WTC11 (cell line): ENCODE measurements at regions not wholly inside any gene's neighbourhood (a gene's known extent, or its start where the extent isn't known, plus 50 kb on each side); places are given as distances from the start of the nearest gene placed in this dataset.

Experiments used
- ATAC-seq: fragments of 200-7000 bp; cut with Tn5 transposase; 2 replicates; pipeline ENCODE4 v1.10.0; 2021; ENCODE audit warnings: mild to moderate bottlenecking, moderate library complexity
- CTCF ChIA-PET: fragments of 300-600 bp; sonication (Branson Sonifier 250); formaldehyde crosslinking; loops from one replicate; lab custom pipeline; 2021; ENCODE audit warnings: antibody characterized with exemption; lab: Charles Lee
- POLR2A ChIA-PET: fragments of 350-600 bp; sonication (Branson Sonifier 250); formaldehyde crosslinking; loops from one replicate; lab custom pipeline; 2021; ENCODE audit warnings: antibody characterized with exemption; lab: Charles Lee
- DNase-seq: peaks from one replicate; pipeline ENCODE4 v3.0.0; 2021; ENCODE audit warnings: low spot score
- H3K27ac Mint-ChIP-seq: 2 replicates; pipeline ENCODE4 v1.8.0; 2021; ENCODE audit warnings: mixed read lengths
- H3K27me3 Mint-ChIP-seq: 2 replicates; pipeline ENCODE4 v1.8.0; 2021; ENCODE audit warnings: low read depth, mild to moderate bottlenecking, moderate library complexity, mixed read lengths
- H3K36me3 Mint-ChIP-seq: 2 replicates; pipeline ENCODE4 v1.8.0; 2021; ENCODE audit warnings: mixed read lengths
- H3K4me1 Mint-ChIP-seq: 2 replicates; pipeline ENCODE4 v1.8.0; 2022; ENCODE audit warnings: mixed read lengths
- H3K4me3 Mint-ChIP-seq: 2 replicates; pipeline ENCODE4 v1.8.0; 2021; ENCODE audit warnings: mild to moderate bottlenecking, moderate library complexity, mixed read lengths
- H3K9me3 Mint-ChIP-seq: 2 replicates; pipeline ENCODE4 v1.8.0; 2021; ENCODE audit warnings: mixed read lengths
- ETV6 ChIP-seq: sonication (generic); formaldehyde crosslinking; IDR thresholded peaks from 2 replicates; pipeline ENCODE4 v1.8.1; 2022; ENCODE audit warnings: mild to moderate bottlenecking, missing genetic modification reagents
- FOXJ3 ChIP-seq: sonication (generic); formaldehyde crosslinking; IDR thresholded peaks from 2 replicates; pipeline ENCODE4 v1.9.0; 2021; ENCODE audit warnings: missing genetic modification reagents, mild to moderate bottlenecking, borderline replicate concordance
- FOXK1 ChIP-seq: sonication (generic); formaldehyde crosslinking; IDR thresholded peaks from 2 replicates; pipeline ENCODE4 v1.8.0; 2022; ENCODE audit warnings: mild to moderate bottlenecking, moderate library complexity, missing genetic modification reagents
- MLX ChIP-seq: sonication (generic); formaldehyde crosslinking; IDR thresholded peaks from 2 replicates; pipeline ENCODE4 v1.8.1; 2023; ENCODE audit warnings: mild to moderate bottlenecking, missing genetic modification reagents, moderate library complexity
- NFE2L1 ChIP-seq: sonication (generic); formaldehyde crosslinking; IDR thresholded peaks from 2 replicates; pipeline ENCODE4 v1.8.1; 2023; ENCODE audit warnings: missing genetic modification reagents
- TCF7 ChIP-seq: sonication (generic); formaldehyde crosslinking; IDR thresholded peaks from 2 replicates; pipeline ENCODE4 v1.8.0; 2022; ENCODE audit warnings: mild to moderate bottlenecking, low read depth, missing genetic modification reagents, moderate library complexity
- TP53 ChIP-seq: sonication (generic); formaldehyde crosslinking; IDR thresholded peaks from 2 replicates; pipeline ENCODE4 v1.8.1; 2023; ENCODE audit warnings: mild to moderate bottlenecking, missing genetic modification reagents
- ZNF219 ChIP-seq: sonication (generic); formaldehyde crosslinking; IDR thresholded peaks from 2 replicates; pipeline ENCODE4 v1.8.0; 2023; ENCODE audit warnings: missing genetic modification reagents, mild to moderate bottlenecking, borderline replicate concordance
- ZNF263 ChIP-seq: sonication (generic); formaldehyde crosslinking; IDR thresholded peaks from 2 replicates; pipeline ENCODE4 v1.8.1; 2022; ENCODE audit warnings: low read depth, mild to moderate bottlenecking, moderate library complexity, missing genetic modification reagents
- ZNF317 ChIP-seq: sonication (generic); formaldehyde crosslinking; IDR thresholded peaks from 2 replicates; pipeline ENCODE4 v1.8.1; 2023; ENCODE audit warnings: low read depth, mild to moderate bottlenecking, moderate library complexity, missing genetic modification reagents, borderline replicate concordance
- ZNF396 ChIP-seq: fragments of 250-450 bp; sonication (Bioruptor Pico); IDR thresholded peaks from 2 replicates; pipeline ENCODE4 v1.8.0; 2021; ENCODE audit warnings: mild to moderate bottlenecking, moderate library complexity, borderline replicate concordance
- ZNF425 ChIP-seq: fragments of 250-450 bp; sonication (Bioruptor Pico); conservative IDR thresholded peaks from 2 replicates; pipeline ENCODE4 v1.9.0; 2021; ENCODE audit warnings: mild to moderate bottlenecking
- ZNF671 ChIP-seq: fragments of 250-450 bp; sonication (Bioruptor Pico); IDR thresholded peaks from 2 replicates; pipeline ENCODE4 v1.8.0; 2021; ENCODE audit warnings: mild to moderate bottlenecking
- ZSCAN18 ChIP-seq: fragments of 250-450 bp; sonication (Bioruptor Pico); IDR thresholded peaks from 2 replicates; pipeline ENCODE4 v2.1.2; 2022; ENCODE audit warnings: mild to moderate bottlenecking, moderate library complexity
- TF ChIP-seq, protein P1 (sequence below): sonication (generic); formaldehyde crosslinking; IDR thresholded peaks from 2 replicates; pipeline ENCODE4 v1.8.0; 2022; ENCODE audit warnings: mild to moderate bottlenecking, missing genetic modification reagents
- TF ChIP-seq, protein P2 (sequence below): fragments of 200-600 bp; IDR thresholded peaks from 2 replicates; pipeline ENCODE4 v1.8.0; 2022; ENCODE audit warnings: antibody characterized with exemption
- TF ChIP-seq, protein P3 (sequence below): sonication (generic); formaldehyde crosslinking; IDR thresholded peaks from 2 replicates; pipeline ENCODE4 v1.8.1; 2023; ENCODE audit warnings: mild to moderate bottlenecking, missing genetic modification reagents
- TF ChIP-seq, protein P4 (sequence below): sonication (generic); formaldehyde crosslinking; IDR thresholded peaks from 2 replicates; pipeline ENCODE4 v1.8.0; 2022; ENCODE audit warnings: mild to moderate bottlenecking, missing genetic modification reagents

- DNase-seq (no peak), ATAC-seq (no peak)
- Mint-ChIP-seq H3K4me3 (no peak overlapping the region), H3K27me3 (peaks cover 2% of the 10 kb centered on the region; the same call in 1 of the 2 replicates), H3K27ac (no peak overlapping the region), H3K36me3 (no peaks in the 10 kb centered on the region), H3K9me3 (peaks cover 26% of the 10 kb centered on the region), H3K4me1 (no peaks in the 10 kb centered on the region)
- ChIA-PET POLR2A (no interaction called here), CTCF (no interaction called here)
- no peak for TF ChIP-seq ZNF396 (CRISPR knock-in tag)
- TF ChIP-seq, protein P1, sequence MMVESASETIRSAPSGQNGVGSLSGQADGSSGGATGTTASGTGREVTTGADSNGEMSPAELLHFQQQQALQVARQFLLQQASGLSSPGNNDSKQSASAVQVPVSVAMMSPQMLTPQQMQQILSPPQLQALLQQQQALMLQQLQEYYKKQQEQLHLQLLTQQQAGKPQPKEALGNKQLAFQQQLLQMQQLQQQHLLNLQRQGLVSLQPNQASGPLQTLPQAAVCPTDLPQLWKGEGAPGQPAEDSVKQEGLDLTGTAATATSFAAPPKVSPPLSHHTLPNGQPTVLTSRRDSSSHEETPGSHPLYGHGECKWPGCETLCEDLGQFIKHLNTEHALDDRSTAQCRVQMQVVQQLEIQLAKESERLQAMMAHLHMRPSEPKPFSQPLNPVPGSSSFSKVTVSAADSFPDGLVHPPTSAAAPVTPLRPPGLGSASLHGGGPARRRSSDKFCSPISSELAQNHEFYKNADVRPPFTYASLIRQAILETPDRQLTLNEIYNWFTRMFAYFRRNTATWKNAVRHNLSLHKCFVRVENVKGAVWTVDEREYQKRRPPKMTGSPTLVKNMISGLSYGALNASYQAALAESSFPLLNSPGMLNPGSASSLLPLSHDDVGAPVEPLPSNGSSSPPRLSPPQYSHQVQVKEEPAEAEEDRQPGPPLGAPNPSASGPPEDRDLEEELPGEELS (CRISPR knock-in tag): no peak
Measured at GRCh38 chr5:28557114-28557513, 1518.7 kb upstream of the CDH9 start.

DNA sequence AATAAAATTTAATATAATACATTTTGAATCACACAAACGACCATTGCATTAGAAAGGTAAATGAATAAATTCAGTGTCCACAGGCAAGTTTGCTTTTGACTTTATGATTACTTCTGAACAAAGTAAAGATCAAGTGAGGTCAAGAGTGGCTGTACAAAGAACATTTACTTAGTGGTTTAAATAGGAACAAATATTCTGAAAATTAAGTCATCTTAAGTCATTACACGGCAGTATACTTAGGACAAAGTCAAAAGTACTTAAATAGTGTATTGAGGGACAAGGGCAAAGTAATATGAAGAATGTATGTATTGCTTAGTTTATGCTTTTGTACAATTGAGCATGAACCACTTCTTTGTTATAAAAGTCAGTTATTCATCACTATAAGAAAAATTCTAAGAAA, 1511.2 kb upstream of the CDH9 start:
- Mint-ChIP-seq H3K4me1 (no peaks in the 10 kb centered on the region), H3K36me3 (no peaks in the 10 kb centered on the region; the same call in 1 of the 2 replicates), H3K27ac (no peak overlapping the region), H3K27me3 (no peaks in the 10 kb centered on the region), H3K4me3 (no peak overlapping the region), H3K9me3 (peaks cover 27% of the 10 kb centered on the region)
- DNase-seq (no peak), ATAC-seq (no peak)
- TF ChIP-seq, protein P2, sequence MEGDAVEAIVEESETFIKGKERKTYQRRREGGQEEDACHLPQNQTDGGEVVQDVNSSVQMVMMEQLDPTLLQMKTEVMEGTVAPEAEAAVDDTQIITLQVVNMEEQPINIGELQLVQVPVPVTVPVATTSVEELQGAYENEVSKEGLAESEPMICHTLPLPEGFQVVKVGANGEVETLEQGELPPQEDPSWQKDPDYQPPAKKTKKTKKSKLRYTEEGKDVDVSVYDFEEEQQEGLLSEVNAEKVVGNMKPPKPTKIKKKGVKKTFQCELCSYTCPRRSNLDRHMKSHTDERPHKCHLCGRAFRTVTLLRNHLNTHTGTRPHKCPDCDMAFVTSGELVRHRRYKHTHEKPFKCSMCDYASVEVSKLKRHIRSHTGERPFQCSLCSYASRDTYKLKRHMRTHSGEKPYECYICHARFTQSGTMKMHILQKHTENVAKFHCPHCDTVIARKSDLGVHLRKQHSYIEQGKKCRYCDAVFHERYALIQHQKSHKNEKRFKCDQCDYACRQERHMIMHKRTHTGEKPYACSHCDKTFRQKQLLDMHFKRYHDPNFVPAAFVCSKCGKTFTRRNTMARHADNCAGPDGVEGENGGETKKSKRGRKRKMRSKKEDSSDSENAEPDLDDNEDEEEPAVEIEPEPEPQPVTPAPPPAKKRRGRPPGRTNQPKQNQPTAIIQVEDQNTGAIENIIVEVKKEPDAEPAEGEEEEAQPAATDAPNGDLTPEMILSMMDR: no peak
- TF ChIP-seq ZNF219 (CRISPR knock-in tag): no peak
- TF ChIP-seq ZNF263 (CRISPR knock-in tag): no peak
- POLR2A ChIA-PET: no interaction called here
- CTCF ChIA-PET: no interaction called here

- Mint-ChIP-seq H3K4me1 (no peaks in the 10 kb centered on the region), H3K36me3 (no peaks in the 10 kb centered on the region; the same call in 1 of the 2 replicates), H3K27me3 (no peaks in the 10 kb centered on the region), H3K9me3 (peaks cover 29% of the 10 kb centered on the region), H3K27ac (no peak overlapping the region), H3K4me3 (no peak overlapping the region)
- DNase-seq (no peak), ATAC-seq (no peak)
- CTCF ChIA-PET: no interaction called here
- POLR2A ChIA-PET: no interaction called here
- TF ChIP-seq TCF7 (CRISPR knock-in tag) (no peak), ZNF263 (CRISPR knock-in tag) (no peak), ZNF671 (no peak), ZNF317 (no peak), NFE2L1 (CRISPR knock-in tag) (no peak)
- TF ChIP-seq, protein P3, sequence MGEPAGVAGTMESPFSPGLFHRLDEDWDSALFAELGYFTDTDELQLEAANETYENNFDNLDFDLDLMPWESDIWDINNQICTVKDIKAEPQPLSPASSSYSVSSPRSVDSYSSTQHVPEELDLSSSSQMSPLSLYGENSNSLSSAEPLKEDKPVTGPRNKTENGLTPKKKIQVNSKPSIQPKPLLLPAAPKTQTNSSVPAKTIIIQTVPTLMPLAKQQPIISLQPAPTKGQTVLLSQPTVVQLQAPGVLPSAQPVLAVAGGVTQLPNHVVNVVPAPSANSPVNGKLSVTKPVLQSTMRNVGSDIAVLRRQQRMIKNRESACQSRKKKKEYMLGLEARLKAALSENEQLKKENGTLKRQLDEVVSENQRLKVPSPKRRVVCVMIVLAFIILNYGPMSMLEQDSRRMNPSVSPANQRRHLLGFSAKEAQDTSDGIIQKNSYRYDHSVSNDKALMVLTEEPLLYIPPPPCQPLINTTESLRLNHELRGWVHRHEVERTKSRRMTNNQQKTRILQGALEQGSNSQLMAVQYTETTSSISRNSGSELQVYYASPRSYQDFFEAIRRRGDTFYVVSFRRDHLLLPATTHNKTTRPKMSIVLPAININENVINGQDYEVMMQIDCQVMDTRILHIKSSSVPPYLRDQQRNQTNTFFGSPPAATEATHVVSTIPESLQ (CRISPR knock-in tag): no peak
- TF ChIP-seq, protein P4, sequence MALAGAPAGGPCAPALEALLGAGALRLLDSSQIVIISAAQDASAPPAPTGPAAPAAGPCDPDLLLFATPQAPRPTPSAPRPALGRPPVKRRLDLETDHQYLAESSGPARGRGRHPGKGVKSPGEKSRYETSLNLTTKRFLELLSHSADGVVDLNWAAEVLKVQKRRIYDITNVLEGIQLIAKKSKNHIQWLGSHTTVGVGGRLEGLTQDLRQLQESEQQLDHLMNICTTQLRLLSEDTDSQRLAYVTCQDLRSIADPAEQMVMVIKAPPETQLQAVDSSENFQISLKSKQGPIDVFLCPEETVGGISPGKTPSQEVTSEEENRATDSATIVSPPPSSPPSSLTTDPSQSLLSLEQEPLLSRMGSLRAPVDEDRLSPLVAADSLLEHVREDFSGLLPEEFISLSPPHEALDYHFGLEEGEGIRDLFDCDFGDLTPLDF (CRISPR knock-in tag): no peak
Measured at GRCh38 chr5:28548856-28549255, 1510.5 kb upstream of the CDH9 start.

GRCh38 chr5:28544501-28544900, 1506.1 kb upstream of the CDH9 start:
- no peak for ATAC-seq
- ChIA-PET CTCF (no interaction called here), POLR2A (no interaction called here)
- no peak overlapping the region for H3K27ac Mint-ChIP-seq
- DNase-seq: no peak
- H3K4me3 Mint-ChIP-seq: no peak overlapping the region
- H3K4me1 Mint-ChIP-seq: no peaks in the 10 kb centered on the region
- no peaks in the 10 kb centered on the region; the same call in 1 of the 2 replicates for H3K36me3 Mint-ChIP-seq
- H3K27me3 Mint-ChIP-seq: no peaks in the 10 kb centered on the region
- H3K9me3 Mint-ChIP-seq: peaks cover 17% of the 10 kb centered on the region
- no peak for TF ChIP-seq MLX (CRISPR knock-in tag)
- TF ChIP-seq ETV6 (CRISPR knock-in tag): no peak
- TF ChIP-seq FOXJ3 (CRISPR knock-in tag): no peak
- no peak for TF ChIP-seq ZSCAN18 (CRISPR knock-in tag)
- no peak for TF ChIP-seq ZNF425 (CRISPR knock-in tag)
- TF ChIP-seq TCF7 (CRISPR knock-in tag): no peak
- TF ChIP-seq FOXK1: no peak
- TF ChIP-seq TP53 (CRISPR knock-in tag): no peak
